Right lobe of liver (tissue), 4 donors: ENCODE measurements at regions not wholly inside any gene's neighbourhood (a gene's known extent, or its start where the extent isn't known, plus 50 kb on each side); places are given as distances from the start of the nearest gene placed in this dataset.

Experiments
- POLR2A ChIP-seq: fragments of 450-650 bp; IDR thresholded peaks from one replicate; pipeline ENCODE4 v1.6.1; 2017; ENCODE audit warnings: antibody characterized with exemption, mild to moderate bottlenecking
- TF ChIP-seq, protein P1 (sequence below), 4 donors: fragments of 200-600 bp in 3 of 4; fragments of 450-650 bp in 1 of 4; IDR thresholded peaks; one replicate each; pipeline versions ENCODE4 v1.5.1 to v1.8.0; 2016 to 2022; ENCODE audit warnings: antibody characterized with exemption in 4 of 4, mild to moderate bottlenecking in 2 of 4
- donor health status: DM: no; HTN: no; CAD: no.
- donor health status: DM: no; HTN: no; CAD: no.
- donor health status: DM: no; HTN: yes; CAD: no.

DNA sequence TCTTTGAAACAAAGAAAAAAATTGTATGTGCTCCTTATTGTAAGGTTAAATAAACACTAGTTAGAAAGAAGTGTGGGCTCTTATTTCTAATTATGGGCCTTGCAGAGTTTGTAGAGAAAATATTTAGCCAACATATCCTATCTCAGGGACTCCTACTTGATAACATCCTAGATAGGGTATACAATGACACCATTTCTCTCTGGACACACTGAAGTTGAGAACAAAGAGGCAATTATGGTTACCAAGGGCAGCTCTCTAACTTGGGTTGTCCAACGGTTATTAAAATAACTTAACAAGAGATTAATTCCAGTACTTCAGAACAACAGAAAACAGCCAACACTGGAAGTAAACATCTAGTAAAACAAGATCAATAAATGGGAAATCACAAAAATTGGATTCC, 69.0 kb upstream of the ZC3H11B start:
- TF ChIP-seq, protein P1, sequence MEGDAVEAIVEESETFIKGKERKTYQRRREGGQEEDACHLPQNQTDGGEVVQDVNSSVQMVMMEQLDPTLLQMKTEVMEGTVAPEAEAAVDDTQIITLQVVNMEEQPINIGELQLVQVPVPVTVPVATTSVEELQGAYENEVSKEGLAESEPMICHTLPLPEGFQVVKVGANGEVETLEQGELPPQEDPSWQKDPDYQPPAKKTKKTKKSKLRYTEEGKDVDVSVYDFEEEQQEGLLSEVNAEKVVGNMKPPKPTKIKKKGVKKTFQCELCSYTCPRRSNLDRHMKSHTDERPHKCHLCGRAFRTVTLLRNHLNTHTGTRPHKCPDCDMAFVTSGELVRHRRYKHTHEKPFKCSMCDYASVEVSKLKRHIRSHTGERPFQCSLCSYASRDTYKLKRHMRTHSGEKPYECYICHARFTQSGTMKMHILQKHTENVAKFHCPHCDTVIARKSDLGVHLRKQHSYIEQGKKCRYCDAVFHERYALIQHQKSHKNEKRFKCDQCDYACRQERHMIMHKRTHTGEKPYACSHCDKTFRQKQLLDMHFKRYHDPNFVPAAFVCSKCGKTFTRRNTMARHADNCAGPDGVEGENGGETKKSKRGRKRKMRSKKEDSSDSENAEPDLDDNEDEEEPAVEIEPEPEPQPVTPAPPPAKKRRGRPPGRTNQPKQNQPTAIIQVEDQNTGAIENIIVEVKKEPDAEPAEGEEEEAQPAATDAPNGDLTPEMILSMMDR (IDR thresholded peaks at IDR 0.05): no peak
- TF ChIP-seq POLR2A: no peak
